ENCODE measurements at regions not wholly inside any gene's neighbourhood (a gene's known extent, or its start where the extent isn't known, plus 50 kb on each side); places are given as distances from the start of the nearest gene placed in this dataset.

GRCh38 chr14:95979339-95980042 is 59.7 kb upstream of the C14orf132 start:
- TF ChIP-seq CTCF (IDR thresholded peaks at IDR 0.05; ENCODE audit: low read depth, low read length, poor library complexity, severe bottlenecking) (peak; percentile 43), EZH2phosphoT487 (IDR thresholded peaks at IDR 0.05; ENCODE audit: borderline replicate concordance, low read length) (no peak)
- Histone ChIP-seq H3K4me3 (ENCODE audit: low read length) (no peak overlapping the region), H4K20me1 (ENCODE audit: control insufficient read depth, insufficient read depth, low read depth, low read length) (no peaks in the 10 kb centered on the region), H3K36me3 (ENCODE audit: control insufficient read depth, low read length) (no peaks in the 10 kb centered on the region), H3K4me2 (ENCODE audit: low read length) (no peak overlapping the region), H3F3A (ENCODE audit: control insufficient read depth, insufficient read depth) (no peaks in the 10 kb centered on the region), H3K27me3 (ENCODE audit: control insufficient read depth, low read length) (no peaks in the 10 kb centered on the region), H3K4me1 (ENCODE audit: control insufficient read depth, low read length) (no peaks in the 10 kb centered on the region), H3K9me3 (ENCODE audit: control insufficient read depth, insufficient read depth, low read length) (no peaks in the 10 kb centered on the region), H3K79me2 (ENCODE audit: control insufficient read depth, low read length) (no peaks in the 10 kb centered on the region), H3K9me2 (replicated peaks; ENCODE audit: control insufficient read depth, low read length) (no peaks in the 10 kb centered on the region), H3K27ac (ENCODE audit: low read depth, low read length) (no peak overlapping the region)

DNA sequence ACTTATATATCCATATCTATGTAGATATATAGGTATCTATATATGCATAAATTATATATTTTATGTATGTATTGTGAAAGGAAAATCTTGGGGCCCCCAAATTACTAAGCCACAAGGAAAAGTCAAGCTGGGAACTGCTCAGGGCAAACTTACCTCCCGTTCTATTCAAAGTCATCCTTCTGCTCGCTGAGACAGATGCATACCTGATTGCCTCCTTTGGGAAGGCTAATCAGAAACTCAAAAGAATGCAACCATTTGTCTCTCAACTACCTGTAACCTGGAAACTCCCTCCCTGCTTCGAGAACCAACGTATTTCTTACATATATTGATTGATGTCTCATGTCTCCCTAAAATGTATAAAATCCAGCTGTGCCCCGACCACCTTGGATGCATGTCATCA is 58.8 kb upstream of the C14orf132 start:
- H3K9me3 ChIP-seq (ENCODE audit: control insufficient read depth, insufficient read depth, low read length): no peaks in the 10 kb centered on the region
- TF ChIP-seq EZH2phosphoT487 (IDR thresholded peaks at IDR 0.05; ENCODE audit: borderline replicate concordance, low read length) (no peak), CTCF (IDR thresholded peaks at IDR 0.05; ENCODE audit: low read depth, low read length, poor library complexity, severe bottlenecking) (no peak)
- no peak overlapping the region for H3K4me2 ChIP-seq (ENCODE audit: low read length)
- H3K79me2 ChIP-seq (ENCODE audit: control insufficient read depth, low read length): no peaks in the 10 kb centered on the region
- H4K20me1 ChIP-seq (ENCODE audit: control insufficient read depth, insufficient read depth, low read depth, low read length): no peaks in the 10 kb centered on the region
- no peaks in the 10 kb centered on the region for H3K36me3 ChIP-seq (ENCODE audit: control insufficient read depth, low read length)
- H3K4me1 ChIP-seq (ENCODE audit: control insufficient read depth, low read length): no peaks in the 10 kb centered on the region
- H3F3A ChIP-seq (ENCODE audit: control insufficient read depth, insufficient read depth): no peaks in the 10 kb centered on the region
- H3K4me3 ChIP-seq (ENCODE audit: low read length): no peak overlapping the region
- no peaks in the 10 kb centered on the region for H3K27me3 ChIP-seq (ENCODE audit: control insufficient read depth, low read length)
- H3K27ac ChIP-seq (ENCODE audit: low read depth, low read length): no peak overlapping the region
- no peaks in the 10 kb centered on the region for H3K9me2 ChIP-seq (replicated peaks; ENCODE audit: control insufficient read depth, low read length)

- Histone ChIP-seq H4K20me1 (ENCODE audit: control insufficient read depth, insufficient read depth, low read depth, low read length) (no peaks in the 10 kb centered on the region), H3F3A (ENCODE audit: control insufficient read depth, insufficient read depth) (no peaks in the 10 kb centered on the region), H3K4me1 (ENCODE audit: control insufficient read depth, low read length) (no peaks in the 10 kb centered on the region), H3K27ac (ENCODE audit: low read depth, low read length) (no peak overlapping the region), H3K4me2 (ENCODE audit: low read length) (no peak overlapping the region), H3K9me2 (replicated peaks; ENCODE audit: control insufficient read depth, low read length) (no peaks in the 10 kb centered on the region), H3K4me3 (ENCODE audit: low read length) (no peak overlapping the region), H3K36me3 (ENCODE audit: control insufficient read depth, low read length) (no peaks in the 10 kb centered on the region), H3K27me3 (ENCODE audit: control insufficient read depth, low read length) (peaks cover 2% of the 10 kb centered on the region; the same call in 1 of the 2 replicates), H3K9me3 (ENCODE audit: control insufficient read depth, insufficient read depth, low read length) (no peaks in the 10 kb centered on the region), H3K79me2 (ENCODE audit: control insufficient read depth, low read length) (no peaks in the 10 kb centered on the region)
- no peak for TF ChIP-seq EZH2phosphoT487 (IDR thresholded peaks at IDR 0.05; ENCODE audit: borderline replicate concordance, low read length)
Observed at GRCh38 chr14:95981965-95982364, 57.2 kb upstream of the C14orf132 start.

GRCh38 chr14:95984206-95984605 is 55.0 kb upstream of the C14orf132 start:
- Histone ChIP-seq H3K27ac (ENCODE audit: low read depth, low read length) (no peak overlapping the region), H3K9me3 (ENCODE audit: control insufficient read depth, insufficient read depth, low read length) (no peaks in the 10 kb centered on the region), H4K20me1 (ENCODE audit: control insufficient read depth, insufficient read depth, low read depth, low read length) (no peaks in the 10 kb centered on the region), H3K4me3 (ENCODE audit: low read length) (no peak overlapping the region), H3K27me3 (ENCODE audit: control insufficient read depth, low read length) (peaks cover 6% of the 10 kb centered on the region; the same call in 1 of the 2 replicates), H3K36me3 (ENCODE audit: control insufficient read depth, low read length) (no peaks in the 10 kb centered on the region), H3K9me2 (replicated peaks; ENCODE audit: control insufficient read depth, low read length) (no peaks in the 10 kb centered on the region), H3K4me2 (ENCODE audit: low read length) (no peak overlapping the region), H3F3A (ENCODE audit: control insufficient read depth, insufficient read depth) (no peaks in the 10 kb centered on the region), H3K79me2 (ENCODE audit: control insufficient read depth, low read length) (no peaks in the 10 kb centered on the region), H3K4me1 (ENCODE audit: control insufficient read depth, low read length) (no peaks in the 10 kb centered on the region)
- TF ChIP-seq EZH2phosphoT487 (IDR thresholded peaks at IDR 0.05; ENCODE audit: borderline replicate concordance, low read length) (no peak), CTCF (IDR thresholded peaks at IDR 0.05; ENCODE audit: low read depth, low read length, poor library complexity, severe bottlenecking) (no peak)

Measured in DOHH2 (cell line).